Loucy (cell line): ENCODE measurements at regions not wholly inside any gene's neighbourhood (a gene's known extent, or its start where the extent isn't known, plus 50 kb on each side); places are given as distances from the start of the nearest gene placed in this dataset.

Experiments used
- H2AFZ ChIP-seq: fragments of 200-600 bp; sonication (generic); 2 replicates; pipeline ENCODE4 v1.6.0; 2016; ENCODE audit warnings: antibody characterized with exemption, mild to moderate bottlenecking, low read length, moderate library complexity
- H3F3A ChIP-seq: fragments of 200-600 bp; 2 replicates; pipeline ENCODE4 v1.6.0; 2016; ENCODE audit warnings: antibody characterized with exemption, low read depth, mild to moderate bottlenecking
- H3K27me3 ChIP-seq: fragments of 200-600 bp; sonication (generic); 2 replicates; pipeline ENCODE4 v1.6.1; 2014; ENCODE audit warnings: low read length, mild to moderate bottlenecking; ENCODE audit not compliant: insufficient read depth, poor library complexity, severe bottlenecking
- H3K36me3 ChIP-seq: fragments of 200-600 bp; sonication (generic); 2 replicates; pipeline ENCODE4 v1.6.1; 2016; ENCODE audit warnings: low read length; ENCODE audit not compliant: insufficient read depth
- H3K4me1 ChIP-seq: fragments of 200-600 bp; sonication (generic); 2 replicates; pipeline ENCODE4 v1.5.1; 2014; ENCODE audit warnings: low read length, mild to moderate bottlenecking; ENCODE audit not compliant: insufficient read depth, poor library complexity, severe bottlenecking
- H3K4me2 ChIP-seq: fragments of 200-600 bp; sonication (generic); 2 replicates; pipeline ENCODE4 v1.6.0; 2014; ENCODE audit warnings: antibody characterized with exemption, low read length, low read depth, mild to moderate bottlenecking; ENCODE audit not compliant: poor library complexity, severe bottlenecking
- H3K4me3 ChIP-seq: fragments of 200-600 bp; sonication (generic); 2 replicates; pipeline ENCODE4 v1.5.1; 2014; ENCODE audit warnings: low read length, mild to moderate bottlenecking, mixed read lengths; ENCODE audit not compliant: poor library complexity, severe bottlenecking
- H3K79me2 ChIP-seq: fragments of 200-600 bp; sonication (generic); 2 replicates; pipeline ENCODE4 v1.6.1; 2014; ENCODE audit warnings: low read length; ENCODE audit not compliant: insufficient read depth
- H3K9ac ChIP-seq: fragments of 200-600 bp; sonication (generic); 2 replicates; pipeline ENCODE4 v1.6.0; 2014; ENCODE audit warnings: mild to moderate bottlenecking, low read depth, low read length, moderate library complexity; ENCODE audit not compliant: poor library complexity, severe bottlenecking
- H3K9me2 ChIP-seq: fragments of 200-600 bp; sonication (generic); replicated peaks from 2 replicates; pipeline ENCODE4 v1.6.1; 2016; ENCODE audit warnings: low read depth, low read length, mixed read lengths
- H3K9me3 ChIP-seq: fragments of 200-600 bp; sonication (generic); 2 replicates; pipeline ENCODE4 v1.6.1; 2014; ENCODE audit warnings: mild to moderate bottlenecking, antibody characterized with exemption, low read length, low read depth; ENCODE audit not compliant: insufficient read depth
- H4K20me1 ChIP-seq: fragments of 200-600 bp; sonication (generic); 2 replicates; pipeline ENCODE4 v1.6.0; 2014; ENCODE audit warnings: antibody characterized with exemption, low read length, mild to moderate bottlenecking; ENCODE audit not compliant: insufficient read depth, poor library complexity, severe bottlenecking
- CTCF ChIP-seq: fragments of 200-600 bp; sonication (generic); conservative IDR thresholded peaks from 2 replicates; pipeline ENCODE4 v1.5.1; 2014; ENCODE audit warnings: mild to moderate bottlenecking, antibody characterized with exemption, low read length
- EZH2phosphoT487 ChIP-seq: fragments of 200-600 bp; IDR thresholded peaks from 2 replicates; pipeline ENCODE4 v1.6.1; 2018; ENCODE audit warnings: antibody characterized with exemption, mild to moderate bottlenecking, moderate library complexity, borderline replicate concordance

GRCh38 chr3:103966749-103967148 is 1400.0 kb upstream of the ALCAM start:
- Histone ChIP-seq H3K9ac (no peak overlapping the region), H3K79me2 (no peaks in the 10 kb centered on the region), H3K4me3 (no peak overlapping the region), H3K4me2 (no peak overlapping the region), H3F3A (no peaks in the 10 kb centered on the region), H2AFZ (no peak overlapping the region), H3K4me1 (no peaks in the 10 kb centered on the region), H3K36me3 (no peaks in the 10 kb centered on the region), H3K9me2 (no peaks in the 10 kb centered on the region), H3K9me3 (no peaks in the 10 kb centered on the region), H3K27me3 (no peaks in the 10 kb centered on the region), H4K20me1 (no peaks in the 10 kb centered on the region)
- TF ChIP-seq EZH2phosphoT487 (no peak), CTCF (no peak)

- no peak for TF ChIP-seq EZH2phosphoT487
- TF ChIP-seq CTCF, result no peak
- H3K79me2 ChIP-seq, result no peaks in the 10 kb centered on the region
Observed at GRCh38 chr3:103968131-103968530, 1398.6 kb upstream of the ALCAM start.

DNA sequence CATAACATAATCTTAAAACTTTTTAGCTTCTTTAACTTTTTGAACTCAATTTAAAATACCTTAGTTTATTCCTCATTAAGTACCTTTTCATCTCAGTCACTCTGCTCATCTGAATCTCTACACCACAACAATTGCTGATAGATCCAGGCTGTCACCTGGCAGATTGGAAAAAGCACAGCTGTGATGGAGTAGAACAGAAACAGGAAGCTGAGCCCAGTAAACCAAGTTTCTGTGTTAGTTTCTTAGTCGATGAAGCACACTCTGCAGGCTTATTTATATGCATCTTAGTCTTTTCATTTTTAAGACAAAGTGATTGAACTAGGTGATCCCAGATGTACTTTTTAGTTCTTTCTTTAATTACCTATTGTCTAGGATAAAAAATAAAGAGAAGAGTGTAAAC is 1398.0 kb upstream of the ALCAM start:
- H3K9ac ChIP-seq, result no peak overlapping the region
- no peaks in the 10 kb centered on the region for H3K79me2 ChIP-seq
- no peak overlapping the region for H3K4me2 ChIP-seq
- H3K36me3 ChIP-seq, result no peaks in the 10 kb centered on the region
- no peaks in the 10 kb centered on the region for H3K9me3 ChIP-seq
- no peaks in the 10 kb centered on the region for H4K20me1 ChIP-seq
- no peaks in the 10 kb centered on the region for H3F3A ChIP-seq
- H2AFZ ChIP-seq, result no peak overlapping the region
- H3K4me3 ChIP-seq, result no peak overlapping the region
- H3K27me3 ChIP-seq, result no peaks in the 10 kb centered on the region
- TF ChIP-seq CTCF (no peak), EZH2phosphoT487 (no peak)
- H3K4me1 ChIP-seq, result no peaks in the 10 kb centered on the region
- no peaks in the 10 kb centered on the region for H3K9me2 ChIP-seq

More at GRCh38 chr3:103968131-103968530, 1398.6 kb upstream of the ALCAM start:
- Histone ChIP-seq H3F3A (no peaks in the 10 kb centered on the region), H2AFZ (no peak overlapping the region), H3K9ac (no peak overlapping the region), H3K27me3 (no peaks in the 10 kb centered on the region), H3K4me3 (no peak overlapping the region), H3K4me2 (no peak overlapping the region), H3K36me3 (no peaks in the 10 kb centered on the region), H3K9me3 (no peaks in the 10 kb centered on the region), H3K9me2 (no peaks in the 10 kb centered on the region), H4K20me1 (no peaks in the 10 kb centered on the region), H3K4me1 (no peaks in the 10 kb centered on the region)
